K562 (cell line): ENCODE measurements at regions not wholly inside any gene's neighbourhood (a gene's known extent, or its start where the extent isn't known, plus 50 kb on each side); places are given as distances from the start of the nearest gene placed in this dataset.

Experiments used
- ATAC-seq: fragments of 200-7000 bp; cut with Tn5 transposase; 3 replicates; pipeline ENCODE4 v1.9.1; 2020; ENCODE audit warnings: moderate library complexity
- BruUV-seq: library from RNA; stranded (reverse); fragments of 400-500 nt; replicated peaks from 2 replicates; lab custom pipeline; 2021; lab: Mats Ljungman, UMichigan
- CTCF ChIA-PET: fragments of 300-600 bp; formaldehyde crosslinking; extraction: SDS; loops from one replicate; lab custom pipeline; 2021; ENCODE audit warnings: low intra/inter-chr PET ratio; lab: Yijun Ruan, JAX
- POLR2A ChIA-PET: fragments of 300-600, 350-650 bp; sonication (Branson Sonifier 250); formaldehyde crosslinking; extraction: SDS; loops from one replicate; lab custom pipeline; 2021; ENCODE audit warnings: antibody characterized with exemption, inconsistent platforms; lab: Yijun Ruan, JAX
- DNase-seq, 4 experiments: peaks; one replicate each; pipeline versions ENCODE4 v3.0.0 to v3.0.0-alpha.2; 2011 to 2018; ENCODE audit warnings: low spot score in 3 of 4, mixed read lengths in 3 of 4; ENCODE audit errors: extremely low read depth in 1 of 4
- FAIRE-seq: peaks from 2 replicates; lab custom pipeline; 2011; peaks lifted over from hg19 to GRCh38; lab: Jason Lieb, UNC
- H2AFZ ChIP-seq: 2 replicates; pipeline ENCODE4 v1.6.0; 2011; ENCODE audit warnings: low read depth, low read length, control low read depth, inconsistent platforms
- H3K27ac ChIP-seq: fragments of 200-600 bp; 3 replicates; pipeline ENCODE4 v1.8.0; 2011; ENCODE audit warnings: low read depth, mild to moderate bottlenecking, control low read depth, inconsistent platforms, low read length, moderate library complexity, mixed read lengths; ENCODE audit errors: extremely low read depth
- H3K27me3 ChIP-seq, 2 experiments: fragments of 300-600 bp in 1 of 2; 2 replicates in 1 of 2; 3 replicates in 1 of 2; pipeline versions ENCODE4 v1.6.0 to v1.8.0; 2011; ENCODE audit warnings: inconsistent platforms in 2 of 2, low read length in 2 of 2, mild to moderate bottlenecking in 1 of 2, mixed read lengths in 1 of 2, moderate library complexity in 1 of 2; ENCODE audit not compliant: control insufficient read depth in 2 of 2, insufficient read depth in 2 of 2
- H3K36me3 ChIP-seq: fragments of 300-600 bp; 3 replicates; pipeline ENCODE4 v1.8.0; 2011; ENCODE audit warnings: mild to moderate bottlenecking, low read length, inconsistent platforms; ENCODE audit not compliant: control insufficient read depth, insufficient read depth
- H3K4me1 ChIP-seq, 2 experiments: fragments of 200-600 bp in 1 of 2; replicated peaks in 1 of 2; 2 replicates in 1 of 2; 3 replicates in 1 of 2; pipeline versions ENCODE4 v1.5.1 to v1.8.0; 2011; ENCODE audit warnings: inconsistent platforms in 2 of 2, low read length in 2 of 2, mild to moderate bottlenecking in 1 of 2, mixed read lengths in 1 of 2, moderate library complexity in 1 of 2; ENCODE audit not compliant: control insufficient read depth in 2 of 2, insufficient read depth in 2 of 2
- H3K4me2 ChIP-seq: 2 replicates; pipeline ENCODE4 v1.6.1; 2011; ENCODE audit warnings: low read length, control low read depth, inconsistent platforms, mixed read lengths; ENCODE audit not compliant: insufficient read depth
- H3K4me3 ChIP-seq: fragments of 200-600 bp; sonication (generic), shearing (Covaris generic); 2 replicates; pipeline ENCODE4 v1.5.1; 2016; ENCODE audit warnings: control low read depth, inconsistent platforms
- H3K79me2 ChIP-seq: fragments of 200-600 bp; 3 replicates; pipeline ENCODE4 v1.8.0; 2011; ENCODE audit warnings: low read length, inconsistent platforms; ENCODE audit not compliant: control insufficient read depth, insufficient read depth
- H3K9ac ChIP-seq, 2 experiments: 2 replicates each; pipeline versions ENCODE4 v1.6.0 to v1.6.1; 2011; ENCODE audit warnings: low read depth in 2 of 2, low read length in 2 of 2, control low read depth in 1 of 2, inconsistent platforms in 1 of 2, mild to moderate bottlenecking in 1 of 2, mixed read lengths in 1 of 2; ENCODE audit not compliant: insufficient read depth in 1 of 2
- H3K9me1 ChIP-seq: one replicate; pipeline ENCODE4 v1.6.0; 2011; ENCODE audit warnings: inconsistent platforms, mild to moderate bottlenecking, low read length, moderate library complexity; ENCODE audit not compliant: control insufficient read depth, insufficient read depth
- H3K9me3 ChIP-seq: replicated peaks from 2 replicates; pipeline ENCODE4 v1.5.1; 2011; ENCODE audit warnings: low read depth, low read length, inconsistent platforms; ENCODE audit not compliant: control insufficient read depth, insufficient read depth
- H4K20me1 ChIP-seq: replicated peaks from 2 replicates; pipeline ENCODE4 v1.6.1; 2011; ENCODE audit warnings: low read length, inconsistent platforms, mixed read lengths; ENCODE audit not compliant: control insufficient read depth, insufficient read depth
- CSDE1 ChIP-seq, 2 experiments: fragments of 450-650 bp; IDR thresholded peaks; 2 replicates each; pipeline ENCODE4 v1.6.1; 2016; ENCODE audit warnings: mild to moderate bottlenecking in 1 of 2
- GATAD2A ChIP-seq: fragments of 450-650 bp; IDR thresholded peaks from 2 replicates; pipeline ENCODE4 v1.6.1; 2017
- IFI16 ChIP-seq: fragments of 250-450 bp; sonication (Bioruptor Pico); IDR thresholded peaks from 2 replicates; pipeline ENCODE4 v2.1.2; 2022; ENCODE audit warnings: mild to moderate bottlenecking, inconsistent platforms
- POLR2B ChIP-seq: fragments of 450-650 bp; IDR thresholded peaks from 2 replicates; pipeline ENCODE4 v1.6.1; 2018; ENCODE audit warnings: low read depth; ENCODE audit not compliant: partially characterized antibody
- YY1 ChIP-seq, 3 experiments: IDR thresholded peaks; 2 replicates each; pipeline ENCODE4 v1.6.1; 2011; ENCODE audit warnings: low read length in 2 of 3, mild to moderate bottlenecking in 2 of 3, moderate library complexity in 2 of 3, borderline replicate concordance in 1 of 3, control low read depth in 1 of 3, low read depth in 1 of 3; ENCODE audit not compliant: insufficient read depth in 3 of 3, insufficient replicate concordance in 2 of 3, control insufficient read depth in 1 of 3, insufficient read length in 1 of 3; ENCODE audit errors: extremely low read depth in 1 of 3
- ZFPM2 ChIP-seq: fragments of 250-450 bp; sonication (Bioruptor Pico); IDR thresholded peaks from 2 replicates; pipeline ENCODE4 v1.5.1; 2022; ENCODE audit warnings: mild to moderate bottlenecking
- ZNF23 ChIP-seq: fragments of 250-450 bp; sonication (Bioruptor Pico); IDR thresholded peaks from 2 replicates; pipeline ENCODE4 v1.4.0; 2020; ENCODE audit warnings: mild to moderate bottlenecking
- ZNF24 ChIP-seq: fragments of 450-650 bp; IDR thresholded peaks from 2 replicates; pipeline ENCODE4 v1.6.1; 2016
- WGBS: fragments of 100-300 bp; shearing (Covaris generic); methylation state at CpG from one replicate; pipeline ENCODE4 v1.1.6; 2016; ENCODE audit warnings: low coverage, mixed read lengths; ENCODE audit not compliant: insufficient coverage; ENCODE audit errors: missing lambda C conversion rate; 5-methylcytosine and 5-hydroxymethylcytosine counted together
- in situ Hi-C: fragments of 300-500 bp; cut with MboI; formaldehyde crosslinking; loops from 4 replicates; pipeline ENCODE4 v1.15.0; 2018; ENCODE audit warnings: inconsistent platforms, mixed read lengths
- intact Hi-C: fragments of 100-400 bp; cut with micrococcal nuclease; formaldehyde crosslinking; loops from 2 replicates; pipeline ENCODE4 v1.14.2; 2022
- TF ChIP-seq, protein P1 (sequence below): conservative IDR thresholded peaks from 2 replicates; pipeline ENCODE4 v1.6.1; 2011; ENCODE audit warnings: low read depth, mild to moderate bottlenecking, low read length; ENCODE audit not compliant: control insufficient read depth
- TF ChIP-seq, protein P2 (sequence below): IDR thresholded peaks from 3 replicates; pipeline ENCODE4 v1.6.1; 2011; ENCODE audit warnings: borderline replicate concordance, mild to moderate bottlenecking, moderate library complexity; ENCODE audit not compliant: insufficient read length; ENCODE audit errors: extremely low read depth
- TF ChIP-seq, protein P3 (sequence below): sonication (generic); formaldehyde crosslinking; IDR thresholded peaks from 2 replicates; pipeline ENCODE4 v1.9.0; 2022; ENCODE audit warnings: mild to moderate bottlenecking, missing genetic modification reagents

DNA sequence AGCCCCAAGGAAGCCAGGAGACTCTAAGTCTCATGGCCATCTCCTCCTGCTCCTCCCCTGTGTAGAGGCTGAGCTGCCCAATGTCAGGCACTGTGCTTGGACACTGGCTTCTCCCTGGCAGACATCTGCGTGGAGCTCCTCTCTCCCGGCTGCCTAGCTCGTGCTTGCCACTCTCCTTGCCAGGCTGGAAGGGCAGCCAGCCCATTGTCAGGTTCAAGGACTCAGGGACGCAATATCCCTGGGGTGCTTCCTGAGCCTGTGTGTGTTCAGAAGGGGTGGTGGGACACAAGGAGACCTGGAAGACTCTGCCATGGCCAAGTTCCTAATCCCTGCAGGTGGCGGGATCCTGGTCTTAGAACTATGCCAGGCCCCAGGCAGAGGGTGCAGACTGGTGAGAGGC lies 65.4 kb upstream of the PARP1 start:
- FAIRE-seq (no peak), DNase-seq (no peak)
- no peaks in the 10 kb centered on the region for H3K36me3 ChIP-seq
- no peaks in the 10 kb centered on the region for H3K9me1 ChIP-seq
- no peak overlapping the region for H3K9ac ChIP-seq
- no peaks in the 10 kb centered on the region for H3K79me2 ChIP-seq
- H3K4me3 ChIP-seq, result no peak overlapping the region
- WGBS, result 0% methylated on average over 5 of the region's 5 CpGs
- intact Hi-C loops, result no loop called here
- POLR2A ChIA-PET, result interaction anchor here (1.1 kb wide), 1 partner anchor 12 kb away, joined by 3 read pairs; no protein-coding TSS in a partner anchor
- no peaks in the 10 kb centered on the region for H3K4me1 ChIP-seq
- peaks cover 40 to 66% of the 10 kb centered on the region in 2 experiments for H3K27me3 ChIP-seq
- in situ Hi-C loops, result no loop called here
- no peak for TF ChIP-seq POLR2B
- TF ChIP-seq GATAD2A, result no peak
- no peak for TF ChIP-seq ZFPM2 (CRISPR knock-in tag)
- TF ChIP-seq ZNF23 (CRISPR knock-in tag), result no peak
- TF ChIP-seq, protein P1, sequence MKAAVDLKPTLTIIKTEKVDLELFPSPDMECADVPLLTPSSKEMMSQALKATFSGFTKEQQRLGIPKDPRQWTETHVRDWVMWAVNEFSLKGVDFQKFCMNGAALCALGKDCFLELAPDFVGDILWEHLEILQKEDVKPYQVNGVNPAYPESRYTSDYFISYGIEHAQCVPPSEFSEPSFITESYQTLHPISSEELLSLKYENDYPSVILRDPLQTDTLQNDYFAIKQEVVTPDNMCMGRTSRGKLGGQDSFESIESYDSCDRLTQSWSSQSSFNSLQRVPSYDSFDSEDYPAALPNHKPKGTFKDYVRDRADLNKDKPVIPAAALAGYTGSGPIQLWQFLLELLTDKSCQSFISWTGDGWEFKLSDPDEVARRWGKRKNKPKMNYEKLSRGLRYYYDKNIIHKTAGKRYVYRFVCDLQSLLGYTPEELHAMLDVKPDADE, result no peak
- TF ChIP-seq, protein P2, sequence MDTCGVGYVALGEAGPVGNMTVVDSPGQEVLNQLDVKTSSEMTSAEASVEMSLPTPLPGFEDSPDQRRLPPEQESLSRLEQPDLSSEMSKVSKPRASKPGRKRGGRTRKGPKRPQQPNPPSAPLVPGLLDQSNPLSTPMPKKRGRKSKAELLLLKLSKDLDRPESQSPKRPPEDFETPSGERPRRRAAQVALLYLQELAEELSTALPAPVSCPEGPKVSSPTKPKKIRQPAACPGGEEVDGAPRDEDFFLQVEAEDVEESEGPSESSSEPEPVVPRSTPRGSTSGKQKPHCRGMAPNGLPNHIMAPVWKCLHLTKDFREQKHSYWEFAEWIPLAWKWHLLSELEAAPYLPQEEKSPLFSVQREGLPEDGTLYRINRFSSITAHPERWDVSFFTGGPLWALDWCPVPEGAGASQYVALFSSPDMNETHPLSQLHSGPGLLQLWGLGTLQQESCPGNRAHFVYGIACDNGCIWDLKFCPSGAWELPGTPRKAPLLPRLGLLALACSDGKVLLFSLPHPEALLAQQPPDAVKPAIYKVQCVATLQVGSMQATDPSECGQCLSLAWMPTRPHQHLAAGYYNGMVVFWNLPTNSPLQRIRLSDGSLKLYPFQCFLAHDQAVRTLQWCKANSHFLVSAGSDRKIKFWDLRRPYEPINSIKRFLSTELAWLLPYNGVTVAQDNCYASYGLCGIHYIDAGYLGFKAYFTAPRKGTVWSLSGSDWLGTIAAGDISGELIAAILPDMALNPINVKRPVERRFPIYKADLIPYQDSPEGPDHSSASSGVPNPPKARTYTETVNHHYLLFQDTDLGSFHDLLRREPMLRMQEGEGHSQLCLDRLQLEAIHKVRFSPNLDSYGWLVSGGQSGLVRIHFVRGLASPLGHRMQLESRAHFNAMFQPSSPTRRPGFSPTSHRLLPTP, result no peak
- no peak for TF ChIP-seq IFI16 (CRISPR knock-in tag)
- TF ChIP-seq, protein P3, sequence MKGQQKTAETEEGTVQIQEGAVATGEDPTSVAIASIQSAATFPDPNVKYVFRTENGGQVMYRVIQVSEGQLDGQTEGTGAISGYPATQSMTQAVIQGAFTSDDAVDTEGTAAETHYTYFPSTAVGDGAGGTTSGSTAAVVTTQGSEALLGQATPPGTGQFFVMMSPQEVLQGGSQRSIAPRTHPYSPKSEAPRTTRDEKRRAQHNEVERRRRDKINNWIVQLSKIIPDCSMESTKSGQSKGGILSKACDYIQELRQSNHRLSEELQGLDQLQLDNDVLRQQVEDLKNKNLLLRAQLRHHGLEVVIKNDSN (CRISPR knock-in tag), result no peak
- TF ChIP-seq ZNF24, result no peak
- TF ChIP-seq CSDE1 (IDR thresholded peaks at IDR 0.05), result no peak
- TF ChIP-seq YY1 (IDR thresholded peaks at IDR 0.05; ENCODE audit: borderline replicate concordance in 1 of 3, control insufficient read depth in 1 of 3, extremely low read depth in 1 of 3, insufficient read depth in 3 of 3, insufficient read length in 1 of 3, insufficient replicate concordance in 2 of 3, low read depth in 1 of 3, low read length in 2 of 3), result no peak
- TF ChIP-seq, all 486 proteins: peak for 0
- Histone ChIP-seq H2AFZ (no peak overlapping the region), H3K27ac (no peak overlapping the region), H4K20me1 (no peaks in the 10 kb centered on the region), H3K9me3 (no peaks in the 10 kb centered on the region), H3K4me2 (no peak overlapping the region)
- BruUV-seq, result no TSS peak
- no peak for ATAC-seq
- CTCF ChIA-PET, result no interaction called here
